GM23338 (cell line): ENCODE measurements at regions not wholly inside any gene's neighbourhood (a gene's known extent, or its start where the extent isn't known, plus 50 kb on each side); places are given as distances from the start of the nearest gene placed in this dataset.

Experiments
- ATAC-seq: fragments of 200-7000 bp; cut with Tn5 transposase; 3 replicates; pipeline ENCODE4 v1.9.1; 2020
- DNase-seq: peaks from one replicate; pipeline ENCODE4 v3.0.0-alpha.2; 2015; ENCODE audit warnings: low spot score
- H2AFZ ChIP-seq: fragments of 200-600 bp; sonication (generic); 2 replicates; pipeline ENCODE4 v1.8.0; 2016; ENCODE audit warnings: antibody characterized with exemption, mild to moderate bottlenecking, moderate library complexity
- H3F3A ChIP-seq: fragments of 200-600 bp; sonication (generic); replicated peaks from 2 replicates; pipeline ENCODE4 v1.8.0; 2017; ENCODE audit warnings: antibody characterized with exemption, mixed run types, low read depth
- H3K27ac ChIP-seq: fragments of 200-600 bp; sonication (generic); 2 replicates; pipeline ENCODE4 v1.6.1; 2016; ENCODE audit warnings: low read depth
- H3K27me3 ChIP-seq: fragments of 200-600 bp; sonication (generic); 2 replicates; pipeline ENCODE4 v1.8.0; 2016; ENCODE audit warnings: mild to moderate bottlenecking, mixed run types, moderate library complexity; ENCODE audit not compliant: insufficient read depth
- H3K36me3 ChIP-seq: fragments of 200-600 bp; sonication (generic); 2 replicates; pipeline ENCODE4 v1.8.0; 2016; ENCODE audit warnings: mild to moderate bottlenecking; ENCODE audit not compliant: insufficient read depth
- H3K4me1 ChIP-seq: fragments of 200-600 bp; sonication (generic); 2 replicates; pipeline ENCODE4 v1.8.0; 2016; ENCODE audit warnings: mild to moderate bottlenecking, moderate library complexity; ENCODE audit not compliant: insufficient read depth
- H3K4me2 ChIP-seq: fragments of 200-600 bp; sonication (generic); 2 replicates; pipeline ENCODE4 v1.7.1; 2017; ENCODE audit warnings: mixed run types
- H3K4me3 ChIP-seq: fragments of 200-600 bp; sonication (generic); 2 replicates; pipeline ENCODE4 v1.6.1; 2016; ENCODE audit warnings: mixed run types
- H3K79me2 ChIP-seq: fragments of 200-600 bp; sonication (generic); replicated peaks from 2 replicates; pipeline ENCODE4 v1.8.0; 2017; ENCODE audit warnings: mild to moderate bottlenecking; ENCODE audit not compliant: insufficient read depth
- H3K9me2 ChIP-seq: fragments of 200-600 bp; sonication (generic); 2 replicates; pipeline ENCODE4 v1.8.0; 2017; ENCODE audit not compliant: insufficient read depth
- H4K20me1 ChIP-seq: fragments of 200-600 bp; sonication (generic); replicated peaks from 2 replicates; pipeline ENCODE4 v1.8.0; 2017; ENCODE audit warnings: mild to moderate bottlenecking; ENCODE audit not compliant: insufficient read depth
- H3K27ac Mint-ChIP-seq: 2 replicates; pipeline ENCODE4 v1.8.0; 2020; ENCODE audit warnings: inconsistent platforms, mild to moderate bottlenecking, moderate library complexity, mixed read lengths
- H3K27me3 Mint-ChIP-seq: 3 replicates; pipeline ENCODE4 v1.8.0; 2022; ENCODE audit warnings: low read depth, mild to moderate bottlenecking, moderate library complexity, mixed read lengths, inconsistent platforms; ENCODE audit not compliant: insufficient read depth, poor library complexity
- H3K36me3 Mint-ChIP-seq: 3 replicates; pipeline ENCODE4 v1.8.0; 2021; ENCODE audit warnings: low read depth, mild to moderate bottlenecking, inconsistent platforms, moderate library complexity, mixed read lengths
- H3K4me1 Mint-ChIP-seq: 3 replicates; pipeline ENCODE4 v1.8.0; 2020; ENCODE audit warnings: mild to moderate bottlenecking, inconsistent platforms, mixed read lengths
- H3K4me3 Mint-ChIP-seq: 3 replicates; pipeline ENCODE4 v1.8.0; 2021; ENCODE audit warnings: moderate library complexity, mild to moderate bottlenecking, inconsistent platforms, mixed read lengths
- H3K9me3 Mint-ChIP-seq: 3 replicates; pipeline ENCODE4 v1.8.0; 2020; ENCODE audit warnings: moderate library complexity, mild to moderate bottlenecking, inconsistent platforms, mixed read lengths
- CREB1 ChIP-seq: fragments of 250-450 bp; sonication (Bioruptor Pico); IDR thresholded peaks from 2 replicates; pipeline ENCODE4 v1.5.0; 2020; ENCODE audit warnings: low read depth, mild to moderate bottlenecking, moderate library complexity
- ETS1 ChIP-seq: IDR thresholded peaks from 2 replicates; pipeline ENCODE4 v1.6.1; 2016; ENCODE audit warnings: antibody characterized with exemption
- EZH2 ChIP-seq: fragments of 200-600 bp; sonication (generic); IDR thresholded peaks from one replicate; pipeline ENCODE4 v1.8.0; 2017; ENCODE audit warnings: antibody characterized with exemption, mild to moderate bottlenecking, low read depth; ENCODE audit not compliant: unreplicated experiment
- JUNB ChIP-seq: IDR thresholded peaks from one replicate; pipeline ENCODE4 v1.6.1; 2016; ENCODE audit warnings: antibody characterized with exemption; ENCODE audit not compliant: unreplicated experiment
- NANOG ChIP-seq: IDR thresholded peaks from 2 replicates; pipeline ENCODE4 v1.6.1; 2016; ENCODE audit warnings: antibody characterized with exemption, borderline replicate concordance
- POLR2AphosphoS5 ChIP-seq: IDR thresholded peaks from 2 replicates; pipeline ENCODE4 v1.6.1; 2016; ENCODE audit warnings: antibody characterized with exemption, low read depth
- REST ChIP-seq: IDR thresholded peaks from one replicate; pipeline ENCODE4 v1.6.1; 2018; ENCODE audit warnings: antibody characterized with exemption; ENCODE audit not compliant: unreplicated experiment
- STAT1 ChIP-seq: IDR thresholded peaks from one replicate; pipeline ENCODE4 v1.6.1; 2016; ENCODE audit warnings: antibody characterized with exemption; ENCODE audit not compliant: unreplicated experiment
- ZNF114 ChIP-seq: fragments of 250-450 bp; sonication (Bioruptor Pico); IDR thresholded peaks from 2 replicates; pipeline ENCODE4 v1.5.0; 2020; ENCODE audit warnings: mild to moderate bottlenecking, moderate library complexity
- ZNF462 ChIP-seq: fragments of 250-450 bp; sonication (Bioruptor Pico); IDR thresholded peaks from 2 replicates; pipeline ENCODE4 v1.5.0; 2020; ENCODE audit warnings: mild to moderate bottlenecking, moderate library complexity

GRCh38 chr2:34533585-34534183 lies 934.6 kb upstream of the FAM98A start:
- Histone ChIP-seq H3K4me1 (no peaks in the 10 kb centered on the region), H4K20me1 (no peaks in the 10 kb centered on the region), H3K27ac (no peak overlapping the region), H3K36me3 (no peaks in the 10 kb centered on the region), H3K4me3 (no peak overlapping the region), H3F3A (no peaks in the 10 kb centered on the region), H2AFZ (peak overlapping the region; percentile 60; the same call in 1 of the 2 replicates), H3K4me2 (no peak overlapping the region), H3K9me2 (no peaks in the 10 kb centered on the region), H3K79me2 (no peaks in the 10 kb centered on the region), H3K27me3 (no peaks in the 10 kb centered on the region)
- no peaks in the 10 kb centered on the region for H3K36me3 Mint-ChIP-seq
- H3K27me3 Mint-ChIP-seq = no peaks in the 10 kb centered on the region
- no peak overlapping the region for H3K27ac Mint-ChIP-seq
- DNase-seq = no peak
- ATAC-seq = no peak
- no peak for TF ChIP-seq JUNB
- no peak for TF ChIP-seq STAT1
- TF ChIP-seq CREB1 (CRISPR knock-in tag) = no peak
- TF ChIP-seq ZNF114 = no peak
- TF ChIP-seq ETS1 = no peak
- no peak for TF ChIP-seq POLR2AphosphoS5
- H3K4me1 Mint-ChIP-seq = no peaks in the 10 kb centered on the region
- H3K4me3 Mint-ChIP-seq = no peak overlapping the region
- no peaks in the 10 kb centered on the region for H3K9me3 Mint-ChIP-seq

GRCh38 chr2:34529965-34530364 lies 930.9 kb upstream of the FAM98A start:
- H3K9me3 Mint-ChIP-seq = no peaks in the 10 kb centered on the region
- H3K4me1 ChIP-seq = no peaks in the 10 kb centered on the region
- H3K9me2 ChIP-seq = peaks cover 8% of the 10 kb centered on the region; the same call in 1 of the 2 replicates
- H3K36me3 Mint-ChIP-seq = no peaks in the 10 kb centered on the region
- H3K4me3 Mint-ChIP-seq = no peak overlapping the region
- no peak overlapping the region for H3K27ac Mint-ChIP-seq
- no peaks in the 10 kb centered on the region for H3F3A ChIP-seq
- H3K36me3 ChIP-seq = no peaks in the 10 kb centered on the region
- ATAC-seq = no peak
- H3K27me3 Mint-ChIP-seq = no peaks in the 10 kb centered on the region
- H2AFZ ChIP-seq = no peak overlapping the region
- H3K27ac ChIP-seq = no peak overlapping the region
- DNase-seq = no peak
- no peak overlapping the region for H3K4me2 ChIP-seq
- H3K79me2 ChIP-seq = no peaks in the 10 kb centered on the region
- H3K27me3 ChIP-seq = no peaks in the 10 kb centered on the region
- no peak overlapping the region for H3K4me3 ChIP-seq
- H3K4me1 Mint-ChIP-seq = no peaks in the 10 kb centered on the region
- H4K20me1 ChIP-seq = no peaks in the 10 kb centered on the region
- TF ChIP-seq POLR2AphosphoS5 (no peak), ZNF114 (no peak), STAT1 (no peak), NANOG (no peak), REST (no peak), EZH2 (no peak), ZNF462 (CRISPR knock-in tag) (no peak)
